ENCODE measurements at regions not wholly inside any gene's neighbourhood (a gene's known extent, or its start where the extent isn't known, plus 50 kb on each side); places are given as distances from the start of the nearest gene placed in this dataset.

DNA sequence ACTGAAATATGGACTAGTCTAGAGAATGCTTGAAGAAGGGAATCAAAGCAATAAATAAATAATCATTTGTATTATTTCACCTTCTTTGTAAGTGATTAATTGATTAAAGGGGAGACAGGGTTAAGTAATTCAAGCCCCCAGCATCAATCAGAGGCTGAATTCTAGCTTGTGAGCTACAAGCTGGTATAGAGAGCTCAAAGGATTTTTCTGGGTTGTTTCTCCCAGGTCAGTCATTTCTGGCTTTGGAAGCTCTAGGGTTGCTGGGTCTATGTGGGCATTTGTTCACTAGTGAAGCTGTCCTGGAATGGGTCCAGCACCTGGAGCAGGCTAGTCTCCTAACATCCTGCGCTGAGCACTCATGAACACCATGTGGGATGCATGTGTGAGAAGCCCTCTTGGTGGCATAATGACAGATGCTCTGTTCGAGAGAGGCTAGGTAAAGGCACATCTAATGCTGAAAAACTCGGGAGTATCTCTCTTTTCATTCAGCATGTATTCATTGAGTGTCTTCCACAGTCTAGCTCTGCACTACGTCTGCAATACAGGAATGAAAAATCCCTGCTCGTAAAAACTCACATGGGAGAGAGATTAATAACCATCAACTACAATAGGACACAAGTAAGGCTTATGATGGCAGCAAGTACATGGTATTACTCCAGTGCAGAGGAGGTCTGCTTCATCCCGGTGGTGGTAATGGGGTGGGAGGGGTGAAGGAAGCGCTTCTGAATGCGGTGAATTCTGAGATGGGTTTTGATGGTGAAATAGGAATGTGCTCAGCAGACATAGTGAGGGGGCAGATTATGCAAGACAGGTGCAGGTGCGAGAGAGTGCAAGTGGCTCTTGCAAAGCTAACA is 68.0 kb upstream of the NRP1 start:
- TF ChIP-seq, protein P1, sequence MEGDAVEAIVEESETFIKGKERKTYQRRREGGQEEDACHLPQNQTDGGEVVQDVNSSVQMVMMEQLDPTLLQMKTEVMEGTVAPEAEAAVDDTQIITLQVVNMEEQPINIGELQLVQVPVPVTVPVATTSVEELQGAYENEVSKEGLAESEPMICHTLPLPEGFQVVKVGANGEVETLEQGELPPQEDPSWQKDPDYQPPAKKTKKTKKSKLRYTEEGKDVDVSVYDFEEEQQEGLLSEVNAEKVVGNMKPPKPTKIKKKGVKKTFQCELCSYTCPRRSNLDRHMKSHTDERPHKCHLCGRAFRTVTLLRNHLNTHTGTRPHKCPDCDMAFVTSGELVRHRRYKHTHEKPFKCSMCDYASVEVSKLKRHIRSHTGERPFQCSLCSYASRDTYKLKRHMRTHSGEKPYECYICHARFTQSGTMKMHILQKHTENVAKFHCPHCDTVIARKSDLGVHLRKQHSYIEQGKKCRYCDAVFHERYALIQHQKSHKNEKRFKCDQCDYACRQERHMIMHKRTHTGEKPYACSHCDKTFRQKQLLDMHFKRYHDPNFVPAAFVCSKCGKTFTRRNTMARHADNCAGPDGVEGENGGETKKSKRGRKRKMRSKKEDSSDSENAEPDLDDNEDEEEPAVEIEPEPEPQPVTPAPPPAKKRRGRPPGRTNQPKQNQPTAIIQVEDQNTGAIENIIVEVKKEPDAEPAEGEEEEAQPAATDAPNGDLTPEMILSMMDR (IDR thresholded peaks at IDR 0.05): no peak
- no peak for TF ChIP-seq POLR2A (IDR thresholded peaks at IDR 0.05)
